Neuron (in vitro differentiated cells): ENCODE measurements at regions not wholly inside any gene's neighbourhood (a gene's known extent, or its start where the extent isn't known, plus 50 kb on each side); places are given as distances from the start of the nearest gene placed in this dataset.
"Not testable (repeated sequence)": the region's sequence is repeated elsewhere in the genome, so short reads cannot be mapped to it uniquely, and the experiment has no call there.

ENCODE experiments used
- H2AFZ ChIP-seq: one replicate; pipeline ENCODE4 v1.6.1; 2013; ENCODE audit warnings: low read depth, mild to moderate bottlenecking, inconsistent platforms, low read length, moderate library complexity
- H3K27me3 ChIP-seq: one replicate; pipeline ENCODE4 v1.6.1; 2013; ENCODE audit warnings: low read length; ENCODE audit not compliant: insufficient read depth
- H3K36me3 ChIP-seq: one replicate; pipeline ENCODE4 v1.6.1; 2013; ENCODE audit warnings: low read length; ENCODE audit not compliant: insufficient read depth
- H3K4me1 ChIP-seq: one replicate; pipeline ENCODE4 v1.6.1; 2013; ENCODE audit warnings: low read length; ENCODE audit not compliant: insufficient read depth
- H3K4me3 ChIP-seq: 2 replicates; pipeline ENCODE4 v1.5.1; 2013; ENCODE audit warnings: mild to moderate bottlenecking, low read length, moderate library complexity
- H3K9me3 ChIP-seq: one replicate; pipeline ENCODE4 v1.6.1; 2013; ENCODE audit warnings: low read length

DNA sequence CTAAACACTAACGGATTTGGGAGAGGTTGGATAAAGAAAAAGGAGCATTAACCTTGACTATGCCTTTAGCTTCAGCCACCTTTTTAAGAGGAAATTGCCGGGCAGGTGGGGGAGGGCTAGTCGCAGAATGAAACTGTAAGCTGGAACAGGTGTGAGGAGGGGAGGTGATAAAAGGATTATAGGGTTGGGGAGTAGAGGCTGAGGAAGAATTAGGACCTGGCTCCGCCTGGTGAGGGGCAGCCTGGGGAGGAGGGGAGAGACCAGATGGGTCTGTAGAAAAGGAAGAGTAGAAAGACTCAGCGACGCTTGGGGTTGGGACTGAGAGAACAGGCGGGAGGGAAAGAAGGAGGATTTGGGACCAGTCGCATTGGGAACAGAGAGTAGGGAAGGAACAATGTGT lies 376.4 kb upstream of the MEX3C start:
- not testable (repeated sequence) for H3K36me3 ChIP-seq, H3K9me3 ChIP-seq, H2AFZ ChIP-seq, H3K4me3 ChIP-seq, H3K27me3 ChIP-seq, H3K4me1 ChIP-seq

DNA sequence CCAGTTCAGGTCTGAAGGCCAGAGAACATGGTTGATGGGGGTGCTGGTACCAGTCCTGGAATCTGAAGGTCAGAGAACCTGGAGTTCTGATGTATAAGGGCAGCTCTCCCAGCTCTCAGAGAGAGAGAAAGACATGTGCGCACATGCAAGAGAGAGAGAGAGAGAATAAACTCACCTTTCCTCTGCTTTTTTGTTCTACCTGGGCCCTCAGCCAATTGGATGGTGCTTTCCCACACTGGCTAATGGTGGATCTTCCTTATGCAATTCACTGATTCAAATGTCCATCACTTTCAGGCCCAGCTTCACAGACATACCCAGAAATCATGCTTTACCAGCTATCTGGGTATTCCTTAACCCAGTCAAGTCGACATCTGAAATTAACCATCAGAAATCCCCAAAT lies 377.7 kb upstream of the MEX3C start:
- no peaks in the 10 kb centered on the region for H3K27me3 ChIP-seq
- H2AFZ ChIP-seq: no peak overlapping the region
- no peaks in the 10 kb centered on the region for H3K36me3 ChIP-seq
- peaks cover 3% of the 10 kb centered on the region for H3K9me3 ChIP-seq
- no peak overlapping the region for H3K4me3 ChIP-seq
- H3K4me1 ChIP-seq: no peaks in the 10 kb centered on the region

- no peak overlapping the region for H2AFZ ChIP-seq
- no peak overlapping the region for H3K4me3 ChIP-seq
- H3K27me3 ChIP-seq: no peaks in the 10 kb centered on the region
- H3K36me3 ChIP-seq: no peaks in the 10 kb centered on the region
- peaks cover 3% of the 10 kb centered on the region for H3K9me3 ChIP-seq
- no peaks in the 10 kb centered on the region for H3K4me1 ChIP-seq
Observed at GRCh38 chr18:51578406-51578980, 381.0 kb upstream of the MEX3C start.

- Histone ChIP-seq H3K9me3 (peaks cover 3% of the 10 kb centered on the region), H2AFZ (no peak overlapping the region), H3K4me1 (no peaks in the 10 kb centered on the region), H3K27me3 (no peaks in the 10 kb centered on the region), H3K36me3 (no peaks in the 10 kb centered on the region), H3K4me3 (no peak overlapping the region)
Observed at GRCh38 chr18:51580580-51580979, 383.1 kb upstream of the MEX3C start.

GRCh38 chr18:51582551-51582950 lies 385.1 kb upstream of the MEX3C start:
- Histone ChIP-seq H3K4me3 (no peak overlapping the region), H3K36me3 (no peaks in the 10 kb centered on the region), H3K4me1 (no peaks in the 10 kb centered on the region), H2AFZ (no peak overlapping the region), H3K27me3 (no peaks in the 10 kb centered on the region), H3K9me3 (peaks cover 3% of the 10 kb centered on the region)

- H3K4me1 ChIP-seq: no peaks in the 10 kb centered on the region
- no peaks in the 10 kb centered on the region for H3K9me3 ChIP-seq
- H3K4me3 ChIP-seq: no peak overlapping the region
- no peaks in the 10 kb centered on the region for H3K27me3 ChIP-seq
- H3K36me3 ChIP-seq: no peaks in the 10 kb centered on the region
- no peak overlapping the region for H2AFZ ChIP-seq
Observed at GRCh38 chr18:51588616-51589015, 391.1 kb upstream of the MEX3C start.

DNA sequence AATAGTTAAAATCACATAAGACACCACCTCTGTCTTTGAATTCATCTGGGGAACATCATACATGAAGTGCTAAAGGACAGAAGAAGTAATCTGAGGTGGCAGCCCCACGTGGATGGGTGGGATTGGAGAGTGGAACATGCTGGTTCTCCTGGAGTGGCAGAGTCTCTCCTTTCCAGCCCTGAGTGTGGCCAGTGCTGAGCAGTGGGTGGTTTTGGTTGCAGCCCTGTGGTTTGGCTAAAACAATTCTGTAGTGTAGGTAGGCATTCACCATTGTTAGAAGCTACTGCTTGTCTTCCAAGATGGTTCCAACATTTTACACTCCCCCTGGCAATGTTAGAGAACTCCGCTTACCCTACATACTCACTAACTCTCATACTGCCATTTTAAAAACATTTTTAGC lies 396.4 kb upstream of the MEX3C start:
- H3K4me3 ChIP-seq: no peak overlapping the region
- H3K36me3 ChIP-seq: no peaks in the 10 kb centered on the region
- no peaks in the 10 kb centered on the region for H3K4me1 ChIP-seq
- no peak overlapping the region for H2AFZ ChIP-seq
- no peaks in the 10 kb centered on the region for H3K27me3 ChIP-seq
- no peaks in the 10 kb centered on the region for H3K9me3 ChIP-seq

- H3K4me3 ChIP-seq: no peak overlapping the region
Observed at GRCh38 chr18:51603111-51603510, 405.6 kb upstream of the MEX3C start.

DNA sequence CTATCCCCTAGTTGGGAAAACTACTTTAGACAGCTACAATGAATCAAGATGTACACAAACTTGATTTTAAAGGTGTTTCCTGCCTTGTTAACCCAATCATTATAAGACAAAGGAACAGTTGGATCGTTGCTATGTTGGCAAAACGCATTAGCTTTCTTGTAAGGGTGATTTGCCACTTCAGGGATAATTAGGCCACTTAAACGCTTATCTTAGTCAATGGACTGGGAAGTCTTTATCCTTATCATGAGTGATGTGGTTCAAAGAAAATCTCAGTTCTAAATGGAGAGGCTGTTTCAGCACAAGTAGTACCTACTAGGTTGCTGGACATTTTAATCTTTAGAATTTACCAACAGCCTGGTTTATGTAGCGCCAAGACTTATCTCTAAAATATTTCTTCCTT lies 406.1 kb upstream of the MEX3C start:
- no peaks in the 10 kb centered on the region for H3K9me3 ChIP-seq
- H3K4me1 ChIP-seq: no peaks in the 10 kb centered on the region
- no peak overlapping the region for H3K4me3 ChIP-seq
- H2AFZ ChIP-seq: no peak overlapping the region
- no peaks in the 10 kb centered on the region for H3K36me3 ChIP-seq
- no peaks in the 10 kb centered on the region for H3K27me3 ChIP-seq

More at GRCh38 chr18:51603111-51603510, 405.6 kb upstream of the MEX3C start:
- Histone ChIP-seq H3K36me3 (no peaks in the 10 kb centered on the region), H3K27me3 (no peaks in the 10 kb centered on the region), H3K9me3 (no peaks in the 10 kb centered on the region), H2AFZ (no peak overlapping the region), H3K4me1 (no peaks in the 10 kb centered on the region)

DNA sequence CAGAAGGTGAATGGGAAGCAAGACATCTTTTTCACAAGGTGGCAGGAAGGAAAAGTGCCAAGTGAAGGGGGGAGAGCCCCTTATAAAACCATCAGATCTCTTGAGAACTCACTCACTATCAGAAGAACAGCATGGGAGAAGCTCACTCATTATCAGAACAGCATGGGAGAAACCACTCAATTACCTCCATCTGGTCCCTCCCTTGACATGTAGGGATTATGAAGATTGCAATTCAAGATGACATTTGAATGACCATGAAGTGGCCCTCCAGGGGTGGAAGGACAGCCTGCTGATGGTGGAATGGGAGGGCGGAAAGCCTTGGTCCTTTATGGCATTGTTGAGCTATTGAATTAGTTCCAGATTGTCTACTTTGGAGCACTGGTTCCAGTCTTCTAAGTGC lies 413.0 kb upstream of the MEX3C start:
- Histone ChIP-seq H3K4me1 (no peaks in the 10 kb centered on the region), H3K4me3 (no peak overlapping the region), H2AFZ (no peak overlapping the region), H3K36me3 (no peaks in the 10 kb centered on the region), H3K9me3 (no peaks in the 10 kb centered on the region), H3K27me3 (no peaks in the 10 kb centered on the region)

- Histone ChIP-seq H3K9me3 (no peaks in the 10 kb centered on the region), H3K27me3 (no peaks in the 10 kb centered on the region), H3K4me1 (no peaks in the 10 kb centered on the region), H2AFZ (no peak overlapping the region), H3K36me3 (no peaks in the 10 kb centered on the region), H3K4me3 (no peak overlapping the region)
Observed at GRCh38 chr18:51611326-51611725, 413.8 kb upstream of the MEX3C start.

DNA sequence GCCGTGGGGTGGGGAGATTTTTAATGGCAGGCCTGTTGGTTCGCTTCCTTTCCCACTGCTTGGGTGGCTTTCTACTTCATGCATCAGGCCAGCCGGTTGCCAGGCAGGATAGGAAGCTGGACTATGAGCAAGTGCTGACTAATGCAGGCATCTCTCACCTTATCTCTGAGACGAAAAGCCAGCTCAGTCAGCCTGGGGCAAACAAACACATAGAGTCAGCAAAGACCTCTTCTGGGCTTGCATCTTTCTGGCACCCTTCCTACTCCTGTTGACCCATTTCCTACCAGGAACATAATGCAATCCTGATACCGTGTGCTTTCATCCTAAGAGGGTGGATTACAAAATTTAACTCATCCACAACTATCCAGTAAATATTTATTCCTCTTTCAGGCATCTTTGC lies 416.6 kb upstream of the MEX3C start:
- H3K36me3 ChIP-seq: no peaks in the 10 kb centered on the region
- H2AFZ ChIP-seq: no peak overlapping the region
- no peaks in the 10 kb centered on the region for H3K9me3 ChIP-seq
- no peaks in the 10 kb centered on the region for H3K4me1 ChIP-seq
- no peaks in the 10 kb centered on the region for H3K27me3 ChIP-seq
- no peak overlapping the region for H3K4me3 ChIP-seq

GRCh38 chr18:51614967-51615571 lies 417.6 kb upstream of the MEX3C start:
- no peaks in the 10 kb centered on the region for H3K36me3 ChIP-seq
- H3K4me1 ChIP-seq: no peaks in the 10 kb centered on the region
- no peak overlapping the region for H3K4me3 ChIP-seq
- H2AFZ ChIP-seq: no peak overlapping the region
- H3K9me3 ChIP-seq: no peaks in the 10 kb centered on the region
- H3K27me3 ChIP-seq: no peaks in the 10 kb centered on the region

GRCh38 chr18:51617167-51617566 lies 419.7 kb upstream of the MEX3C start:
- Histone ChIP-seq H3K27me3 (no peaks in the 10 kb centered on the region), H2AFZ (no peak overlapping the region), H3K4me1 (peaks cover 8% of the 10 kb centered on the region), H3K9me3 (no peaks in the 10 kb centered on the region), H3K4me3 (no peak overlapping the region), H3K36me3 (no peaks in the 10 kb centered on the region)
